AG09319 (cell line): ENCODE measurements at regions not wholly inside any gene's neighbourhood (a gene's known extent, or its start where the extent isn't known, plus 50 kb on each side); places are given as distances from the start of the nearest gene placed in this dataset.

ENCODE experiments used
- DNase-seq: peaks from one replicate; pipeline ENCODE4 v3.0.0-alpha.2; 2010; ENCODE audit warnings: low read depth; ENCODE audit errors: extremely low read depth
- CTCF ChIP-seq: IDR thresholded peaks from 2 replicates; pipeline ENCODE4 v1.5.1; 2011; ENCODE audit warnings: low read depth, mild to moderate bottlenecking, inconsistent platforms, low read length, moderate library complexity

GRCh38 chr11:115751243-115752015, 247.2 kb upstream of the CADM1 start:
- no peak for DNase-seq
- TF ChIP-seq CTCF = no peak

- DNase-seq = no peak
- no peak for TF ChIP-seq CTCF
Measured at GRCh38 chr11:115745610-115746512, 241.6 kb upstream of the CADM1 start.

- no peak for DNase-seq
- no peak for TF ChIP-seq CTCF
Measured at GRCh38 chr11:115745066-115745465, 240.9 kb upstream of the CADM1 start.

GRCh38 chr11:115743719-115744118, 239.5 kb upstream of the CADM1 start:
- no peak for TF ChIP-seq CTCF
- DNase-seq = no peak

- TF ChIP-seq CTCF = no peak
- DNase-seq = no peak
Measured at GRCh38 chr11:115741376-115742107, 237.3 kb upstream of the CADM1 start.

GRCh38 chr11:115740324-115740723, 236.1 kb upstream of the CADM1 start:
- no peak for TF ChIP-seq CTCF
- DNase-seq = no peak

GRCh38 chr11:115739878-115740277, 235.7 kb upstream of the CADM1 start:
- no peak for DNase-seq
- no peak for TF ChIP-seq CTCF
